GM19240 (cell line): ENCODE measurements at regions not wholly inside any gene's neighbourhood (a gene's known extent, or its start where the extent isn't known, plus 50 kb on each side); places are given as distances from the start of the nearest gene placed in this dataset.
"Not testable (repeated sequence)": the region's sequence is repeated elsewhere in the genome, so short reads cannot be mapped to it uniquely, and the experiment has no call there.

Experiments
- DNase-seq: peaks from one replicate; pipeline ENCODE4 v3.0.0; 2011; ENCODE audit warnings: low spot score; ENCODE audit not compliant: insufficient read length

DNA sequence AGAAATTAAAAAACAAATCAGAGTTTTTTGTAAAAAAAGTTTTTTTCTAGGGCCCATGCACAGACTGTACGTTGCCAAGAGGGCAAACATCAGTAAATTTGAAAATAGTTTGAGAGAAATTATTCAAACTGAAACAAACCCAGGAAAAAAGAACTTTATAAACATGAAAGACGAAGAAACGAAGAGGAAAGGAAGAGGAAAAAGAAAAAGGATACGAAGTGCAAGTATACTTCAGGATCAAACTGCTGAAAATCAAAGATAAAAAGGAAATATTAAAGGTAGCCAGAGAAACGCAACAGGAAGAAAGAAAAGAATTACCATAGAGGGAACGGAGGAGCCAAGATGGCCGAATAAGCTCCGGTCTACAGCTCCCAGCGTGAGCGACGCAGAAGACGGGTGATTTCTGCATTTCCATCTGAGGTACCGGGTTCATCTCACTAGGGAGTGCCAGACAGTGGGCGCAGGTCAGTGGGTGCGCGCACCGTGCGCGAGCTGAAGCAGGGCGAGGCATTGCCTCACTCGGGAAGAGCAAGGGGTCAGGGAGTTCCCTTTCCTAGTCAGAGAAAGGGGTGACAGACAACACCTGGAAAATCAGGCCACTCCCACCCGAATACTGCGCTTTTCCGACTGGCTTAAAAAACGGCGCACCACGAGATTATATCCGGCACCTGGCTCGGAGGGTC is 94.4 kb upstream of the GAS1 start:
- not testable (repeated sequence) for DNase-seq

DNA sequence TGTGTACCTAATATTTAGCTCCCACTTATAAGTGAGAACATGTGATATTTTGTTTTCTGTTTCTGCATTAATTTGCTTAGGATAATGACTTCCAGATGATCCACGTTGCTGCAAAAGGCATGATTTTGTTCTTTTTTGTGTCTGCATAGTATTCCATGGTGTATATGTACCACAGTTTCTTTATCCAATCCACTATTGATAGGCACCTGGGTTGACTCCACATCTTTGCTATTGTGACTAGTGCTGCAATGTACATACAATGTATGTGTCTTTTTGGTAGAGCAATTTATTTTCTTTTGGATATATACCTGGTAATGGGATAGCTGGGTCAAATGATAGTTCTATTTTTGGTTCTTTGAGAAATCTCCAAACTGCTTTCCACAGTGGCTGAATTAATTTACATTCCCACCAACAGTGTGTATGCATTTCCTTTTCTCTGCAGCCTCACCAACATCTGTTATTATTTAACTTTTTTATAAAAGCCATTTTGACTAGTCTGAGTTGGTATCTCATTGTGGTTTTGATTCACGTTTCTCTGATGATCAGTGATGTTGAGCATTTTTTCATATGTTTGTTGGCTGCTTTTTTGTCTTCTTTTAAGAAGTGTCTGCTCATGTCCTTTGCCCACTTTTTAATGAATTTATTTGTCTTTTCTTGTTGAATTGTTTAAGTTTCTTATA is 102.8 kb upstream of the GAS1 start:
- not testable (repeated sequence) for DNase-seq

DNA sequence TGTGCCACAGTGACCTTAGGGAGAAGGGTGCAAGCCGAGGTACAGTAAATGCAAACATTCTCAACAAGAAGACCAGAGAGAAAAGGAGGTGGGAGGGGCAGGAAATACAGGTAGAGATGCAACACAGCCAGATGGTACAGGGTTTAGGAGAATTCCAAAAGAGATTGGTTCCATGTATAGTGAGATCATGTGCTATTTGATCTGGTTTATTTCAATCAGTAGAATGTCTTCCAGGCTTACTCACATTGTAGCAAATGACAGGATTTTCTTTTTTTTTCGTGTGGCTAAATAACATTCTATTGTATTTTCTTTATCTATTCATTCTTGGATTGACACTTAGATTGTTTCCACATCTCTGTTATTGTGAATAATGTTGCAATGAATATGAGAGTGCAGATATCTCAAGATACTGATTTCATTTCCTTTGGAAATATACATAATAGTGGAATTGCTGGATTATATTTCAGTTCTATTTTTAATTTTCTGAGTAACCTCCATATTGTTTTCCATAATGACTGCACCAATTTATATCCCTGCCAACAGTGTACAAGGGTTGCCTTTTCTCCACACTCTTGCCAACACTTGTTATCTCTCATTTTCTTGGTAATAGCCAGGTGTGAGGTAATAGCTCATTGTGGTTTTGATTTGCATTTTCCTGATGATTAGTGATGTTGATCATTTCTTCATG is 107.8 kb upstream of the GAS1 start:
- no peak for DNase-seq

DNA sequence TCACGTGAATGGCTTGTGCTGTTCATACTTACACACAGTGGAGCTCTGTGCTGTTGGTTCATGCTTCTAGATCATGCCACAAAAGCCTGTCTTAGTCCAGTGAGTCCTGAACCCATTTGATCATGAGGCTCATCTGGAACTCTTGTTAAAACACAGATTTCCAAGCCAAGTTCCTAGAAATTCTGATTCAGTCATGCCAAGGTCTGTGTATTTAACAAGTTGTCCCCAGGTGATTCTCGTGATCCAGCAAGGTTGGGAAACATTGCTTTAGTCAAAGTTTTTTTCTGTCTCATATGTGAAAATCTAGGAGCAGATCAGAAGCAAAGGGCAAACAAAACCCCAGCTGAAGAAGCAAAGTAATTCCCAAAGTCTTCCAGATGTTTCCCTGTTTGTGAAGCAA is 112.5 kb upstream of the GAS1 start:
- no peak for DNase-seq

DNA sequence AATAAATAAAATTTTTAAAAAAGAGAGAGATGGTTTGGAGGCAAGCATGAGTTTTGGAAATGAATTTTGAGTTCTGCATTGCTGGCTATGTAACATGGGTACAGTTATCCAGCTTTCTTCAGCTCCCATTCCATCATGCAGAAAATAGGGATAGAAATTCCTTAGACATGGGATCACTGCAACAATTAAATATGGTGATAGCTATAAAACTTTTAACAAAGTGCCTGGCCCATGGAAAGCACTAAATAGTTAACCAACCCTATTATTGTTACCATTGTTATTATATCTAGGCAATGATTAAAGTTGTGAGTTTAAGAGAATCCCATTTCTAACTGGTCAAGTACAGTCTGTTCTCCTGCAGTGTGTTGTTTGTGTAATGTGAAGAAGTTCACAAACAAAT is 115.4 kb upstream of the GAS1 start:
- DNase-seq: no peak

DNA sequence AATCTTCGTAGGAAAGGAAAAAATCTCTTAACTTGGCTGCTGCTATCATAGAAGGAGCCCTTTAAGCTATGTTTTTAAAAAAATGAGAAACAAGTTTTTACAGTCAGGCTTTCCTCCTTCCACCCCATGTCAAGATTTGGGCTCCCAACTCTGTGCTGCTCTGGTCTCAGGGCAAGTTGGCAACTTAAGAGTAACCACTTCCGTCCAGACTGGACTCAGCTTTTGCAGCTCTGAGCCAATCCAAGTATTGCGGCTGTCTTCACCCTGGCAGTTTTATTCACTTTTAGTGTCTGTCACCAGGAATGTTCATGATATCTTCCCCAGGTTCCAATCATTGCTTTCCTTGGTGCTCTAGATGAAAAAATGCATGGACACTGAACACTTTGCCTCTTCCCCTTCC is 115.9 kb upstream of the GAS1 start:
- DNase-seq: no peak

DNA sequence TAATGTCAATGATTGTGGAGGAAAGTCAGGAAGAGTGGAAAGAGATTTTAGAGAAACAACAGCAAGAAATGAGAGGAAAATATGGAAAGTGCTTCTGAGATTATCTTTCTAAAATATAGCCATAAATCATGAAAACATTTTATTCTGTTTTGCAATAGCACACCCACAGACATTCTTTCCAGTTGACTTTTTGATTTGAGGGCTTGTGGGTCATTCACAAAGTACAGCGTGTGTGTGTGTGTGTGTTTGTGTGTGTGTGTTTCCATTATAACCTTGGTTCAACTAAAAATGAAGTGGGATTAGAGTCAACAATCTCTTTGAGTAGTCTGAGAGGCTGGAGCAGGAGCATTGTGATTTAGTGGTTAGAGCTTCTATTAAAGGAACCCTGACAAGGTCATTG is 116.6 kb upstream of the GAS1 start:
- no peak for DNase-seq

DNA sequence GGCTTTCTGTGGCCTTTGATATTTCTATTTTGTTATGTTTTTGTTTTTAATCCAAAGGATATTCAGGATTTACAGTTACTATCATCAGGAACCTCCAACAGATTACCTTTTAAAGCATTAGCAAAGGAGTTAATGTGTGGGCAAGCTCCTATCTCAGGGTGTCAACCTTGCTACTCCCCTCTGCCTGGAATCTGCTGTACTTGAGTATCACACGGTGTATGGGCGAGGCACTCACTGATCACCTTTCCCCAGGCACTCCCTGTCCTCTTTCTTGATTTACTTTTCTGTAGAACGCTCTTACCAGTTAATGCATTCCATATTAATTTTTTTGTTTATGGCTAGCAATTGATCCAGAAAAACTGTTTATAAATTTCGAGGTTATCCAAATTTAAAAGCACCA is 117.0 kb upstream of the GAS1 start:
- DNase-seq: no peak

DNA sequence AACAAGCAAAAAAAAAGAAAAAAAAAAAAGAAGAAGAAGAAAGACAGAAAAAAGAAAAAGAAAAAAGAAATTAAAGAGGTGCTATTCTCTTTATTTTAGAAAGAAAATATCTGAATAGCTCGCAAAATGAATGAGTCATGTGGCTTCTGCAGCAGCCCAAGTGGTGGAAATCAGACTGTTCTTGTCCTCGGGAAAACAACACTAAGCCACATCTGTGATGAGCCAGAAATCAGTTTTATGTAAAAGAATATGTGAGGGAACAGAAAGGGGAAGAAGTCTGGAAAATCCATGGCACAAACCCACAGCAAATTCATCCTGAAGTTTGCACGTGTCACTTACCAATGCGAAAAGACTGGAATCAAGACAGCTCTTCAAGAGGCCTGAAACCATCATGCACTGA is 118.7 kb upstream of the GAS1 start:
- DNase-seq: no peak

DNA sequence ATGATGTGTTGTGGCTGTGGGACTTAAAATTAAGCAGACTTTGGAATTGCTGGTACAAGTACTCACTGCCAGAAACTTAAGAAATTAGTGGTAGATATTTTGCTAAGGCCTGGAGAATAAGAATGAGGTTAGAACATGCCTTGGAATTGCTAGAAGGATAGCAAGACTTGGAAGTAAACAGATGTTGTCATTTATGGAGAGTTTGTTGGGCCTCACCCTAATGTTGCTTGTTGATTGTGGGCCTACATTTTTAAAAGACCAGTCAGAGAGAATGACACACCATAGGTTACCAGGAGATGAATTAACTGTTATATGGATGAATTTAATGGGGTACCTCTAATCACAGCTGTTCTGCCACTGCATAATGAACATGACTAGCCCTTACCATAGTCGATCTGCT is 120.1 kb upstream of the GAS1 start:
- no peak for DNase-seq

DNA sequence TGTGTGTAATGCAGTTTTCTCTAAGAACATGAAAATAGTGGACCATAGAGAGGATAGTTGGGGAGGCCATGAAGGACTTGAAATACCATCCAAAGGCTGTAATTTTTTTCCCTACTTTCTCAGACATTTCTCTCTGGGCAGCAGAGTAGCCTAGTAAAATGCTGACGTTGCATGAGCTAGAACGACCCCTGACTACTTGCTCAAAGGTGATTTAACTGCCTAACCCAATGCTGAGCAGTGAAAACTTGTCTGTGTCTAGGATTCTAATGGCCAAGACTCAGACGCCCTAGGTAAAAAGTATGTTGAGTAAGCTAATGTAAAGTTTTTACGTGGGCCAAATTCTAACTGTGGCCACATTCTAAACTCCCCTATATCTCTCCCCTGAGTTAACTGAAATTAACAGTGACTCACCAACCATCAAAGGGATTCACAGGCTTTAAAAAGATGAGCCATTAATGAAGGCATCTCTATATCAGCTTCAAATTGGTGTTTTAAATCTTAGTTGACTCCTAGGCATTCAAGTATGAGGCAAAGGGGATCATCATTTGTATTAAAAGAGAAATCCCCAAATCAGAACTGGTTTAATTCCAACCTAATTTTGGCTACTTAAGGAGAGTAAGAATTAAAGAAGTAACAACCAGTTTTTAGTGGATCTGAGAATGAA is 121.0 kb upstream of the GAS1 start:
- no peak for DNase-seq

DNA sequence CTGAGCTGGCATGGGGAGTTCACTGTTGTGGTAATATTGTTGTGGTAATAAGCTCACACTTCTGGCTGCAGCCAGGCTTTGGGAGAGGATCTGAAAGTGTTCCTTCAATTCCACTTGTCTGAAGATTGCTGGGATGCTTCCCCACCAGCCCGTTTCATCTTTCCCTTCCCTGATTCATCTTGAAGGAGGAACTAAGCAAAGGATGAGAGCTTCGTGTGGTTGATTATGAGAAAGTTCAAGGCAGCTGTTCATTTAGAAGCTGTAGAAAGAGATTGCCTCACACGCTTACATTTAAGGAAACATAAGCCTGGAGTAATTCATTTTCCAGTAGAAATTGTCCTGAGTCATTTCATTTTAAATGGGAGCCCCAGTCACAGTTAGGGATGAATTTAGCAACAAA is 122.4 kb upstream of the GAS1 start:
- DNase-seq: no peak

DNA sequence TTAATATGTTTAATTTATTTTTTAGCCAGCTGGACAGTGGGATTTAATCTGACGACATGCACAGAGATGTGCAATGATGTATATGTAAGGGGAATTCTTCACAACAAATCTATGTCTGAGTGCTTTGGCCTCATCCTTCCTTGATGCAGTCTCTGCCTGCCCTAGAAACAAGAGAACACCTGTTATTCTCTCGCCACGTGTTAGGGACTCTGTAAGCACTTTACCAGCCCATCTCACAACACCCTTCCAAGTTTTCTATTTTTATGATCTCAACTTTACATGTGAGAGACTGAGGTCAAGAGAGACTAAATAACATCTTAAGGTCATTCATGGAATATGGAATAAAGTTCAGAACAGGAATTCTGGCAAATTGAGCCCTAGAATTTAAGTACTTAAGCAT is 123.0 kb upstream of the GAS1 start:
- no peak for DNase-seq

DNA sequence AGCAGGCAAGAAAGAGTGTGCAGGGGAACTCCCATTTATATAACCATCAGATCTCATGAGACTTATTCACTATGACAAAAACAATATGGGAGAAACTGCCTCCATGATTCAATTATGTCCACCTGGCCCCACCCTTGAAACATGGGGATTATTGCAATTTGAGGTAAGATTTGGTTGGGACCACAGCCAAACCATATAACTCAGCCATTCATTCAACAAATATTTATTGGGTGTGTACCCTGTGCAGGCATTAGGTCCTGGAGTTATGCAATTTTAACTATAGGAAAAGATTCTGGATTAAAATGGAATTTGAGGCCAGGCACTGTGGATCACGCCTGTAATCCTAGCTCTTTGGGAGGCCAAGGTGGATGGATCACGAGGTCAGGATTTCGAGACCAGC is 124.2 kb upstream of the GAS1 start:
- no peak for DNase-seq

DNA sequence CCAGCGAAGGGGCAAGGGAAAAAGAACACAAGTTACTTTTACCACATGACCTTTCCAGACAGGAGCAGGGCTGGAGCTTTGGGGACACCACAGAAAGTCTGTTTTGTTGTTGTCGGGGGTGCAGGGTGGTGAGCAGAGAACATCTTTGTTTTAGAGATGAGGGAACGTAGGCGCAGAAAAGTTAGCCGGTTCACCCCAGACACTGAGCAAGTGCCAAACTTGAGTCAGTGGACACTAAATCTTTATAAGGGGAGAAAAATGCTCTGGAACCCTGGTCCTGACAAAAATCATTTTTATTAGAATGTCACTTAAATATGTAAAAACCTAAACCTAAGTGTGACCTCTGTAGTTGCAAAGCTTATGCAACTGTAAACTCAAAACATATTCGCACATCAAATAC is 126.4 kb upstream of the GAS1 start:
- no peak for DNase-seq

DNA sequence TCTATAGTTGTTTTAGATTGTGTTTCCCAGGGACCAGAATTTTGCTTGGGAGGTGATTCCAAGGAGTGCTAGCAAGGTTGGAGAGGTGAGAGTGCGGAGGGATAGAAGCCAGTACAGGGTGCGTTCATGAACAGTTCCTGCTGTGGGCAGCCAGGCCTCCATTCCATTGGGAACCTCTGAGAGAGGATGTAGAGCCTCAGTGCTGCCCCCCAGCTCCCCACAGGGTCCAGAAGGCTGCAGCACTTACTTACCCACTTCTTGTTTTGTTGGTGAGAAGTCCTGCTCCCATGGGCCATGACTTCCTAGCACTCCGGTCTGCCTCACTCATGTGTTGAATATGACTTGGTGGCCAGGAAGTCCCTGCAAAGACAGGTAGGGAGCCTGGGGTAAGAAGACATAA is 128.2 kb upstream of the GAS1 start:
- DNase-seq: no peak

DNA sequence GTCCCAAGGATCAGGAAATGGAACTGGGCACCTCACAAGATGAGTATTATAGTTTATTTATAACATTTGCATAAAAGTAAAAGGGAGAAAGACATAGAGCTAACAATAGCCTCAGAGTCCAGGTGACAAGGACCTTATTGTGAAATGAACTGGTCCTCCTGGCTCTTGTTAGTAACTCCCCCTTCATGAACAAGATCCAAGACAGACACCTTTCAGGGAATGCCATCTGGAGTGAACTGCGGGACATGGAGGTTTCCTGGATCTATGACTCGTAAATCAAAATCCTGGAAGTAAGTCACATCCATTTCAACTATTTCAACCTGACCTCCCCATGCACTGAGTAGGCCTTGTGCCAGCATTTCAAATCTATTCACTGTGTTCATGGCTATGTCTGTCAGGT is 129.5 kb upstream of the GAS1 start:
- no peak for DNase-seq

DNA sequence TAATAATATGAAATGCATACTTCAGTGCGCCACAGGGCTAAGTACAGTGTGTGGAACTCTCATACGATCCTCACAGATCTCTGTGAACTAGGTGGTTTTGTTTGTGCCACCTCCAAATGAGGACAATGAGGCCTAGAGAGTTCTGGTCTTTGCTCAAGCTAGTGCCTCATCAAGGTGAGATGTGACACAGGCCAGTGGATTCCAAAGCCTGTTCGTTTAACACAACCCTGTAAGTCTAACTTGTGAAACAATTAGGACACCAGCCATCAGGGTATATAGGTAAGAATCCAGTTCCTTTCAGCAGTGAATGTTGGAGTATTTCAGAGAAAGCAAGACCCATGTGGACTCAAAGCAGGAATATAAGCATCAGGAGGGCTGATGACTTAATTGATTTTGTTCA is 130.7 kb upstream of the GAS1 start:
- DNase-seq: no peak

DNA sequence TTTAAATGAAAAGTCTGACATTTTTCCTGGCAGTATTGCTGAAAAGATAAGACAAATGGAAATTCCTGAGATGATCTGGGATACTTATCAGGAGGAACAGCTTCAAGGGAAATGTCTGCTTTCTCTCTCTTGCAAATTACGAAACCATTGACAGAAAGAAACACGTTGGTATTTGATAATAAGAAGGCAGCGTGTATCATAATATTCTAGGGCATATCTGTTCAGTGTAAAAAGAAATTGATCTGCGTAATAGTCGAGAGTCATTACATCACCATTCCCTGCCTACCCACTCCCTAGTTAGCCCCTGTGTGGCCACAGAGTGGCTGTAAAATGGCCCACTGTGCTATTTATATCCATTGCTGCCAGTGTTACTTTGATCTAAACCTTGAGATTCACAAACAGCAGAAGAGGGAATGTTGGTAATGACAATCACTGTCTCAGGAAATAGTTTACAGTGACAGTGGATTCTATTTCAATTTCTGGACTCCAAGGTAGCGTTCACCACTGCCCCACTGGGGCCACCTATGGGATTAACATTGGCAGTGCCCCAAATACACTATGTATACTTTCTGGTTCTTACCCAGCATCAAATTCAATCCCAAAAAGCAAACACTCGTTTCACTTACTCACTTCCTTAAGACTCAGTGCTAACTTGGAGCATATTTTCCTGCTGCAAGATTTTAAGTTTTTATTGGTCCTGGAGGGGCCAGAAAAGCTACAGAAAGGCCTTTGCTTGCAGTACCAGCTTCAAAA is 133.4 kb upstream of the GAS1 start:
- no peak for DNase-seq

DNA sequence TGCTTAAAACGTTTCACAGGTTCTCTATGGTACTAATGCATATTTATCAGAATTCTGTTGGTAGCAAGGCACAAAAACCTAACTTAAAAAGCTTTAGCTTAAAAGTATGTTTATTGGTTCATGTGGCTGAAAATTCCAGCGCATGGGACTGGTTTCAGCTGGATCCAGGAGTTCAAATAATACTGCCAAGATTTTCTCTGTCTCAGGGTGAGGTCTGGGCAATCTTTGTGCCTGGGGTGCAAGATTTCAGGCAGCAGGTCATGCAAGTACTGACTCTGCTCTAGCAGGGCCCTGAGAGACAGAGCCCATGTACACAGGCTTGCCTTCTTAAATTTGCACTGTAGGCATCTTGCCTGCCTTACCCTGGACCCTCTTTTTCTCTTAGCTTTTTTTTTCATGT is 134.2 kb upstream of the GAS1 start:
- no peak for DNase-seq

DNA sequence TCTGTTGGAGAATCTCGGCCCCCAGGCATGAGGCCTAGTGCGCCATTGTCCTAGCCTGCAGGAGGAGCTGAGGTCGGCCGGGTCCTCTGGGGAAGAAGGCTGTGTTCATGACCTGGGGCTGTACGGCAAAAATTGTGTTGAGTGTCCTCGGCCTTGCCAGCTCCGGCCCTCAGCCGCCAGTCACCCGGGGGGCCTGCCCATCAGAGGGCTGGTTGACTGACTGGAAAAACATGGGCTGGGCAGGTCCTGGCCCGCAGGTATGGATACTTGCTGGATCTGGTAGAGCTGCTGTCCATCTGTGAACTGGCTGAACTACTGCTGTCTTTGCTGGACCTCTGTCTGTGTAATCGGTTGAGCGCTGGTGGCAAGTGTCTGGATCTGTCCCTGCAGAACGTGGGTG is 136.7 kb upstream of the GAS1 start:
- DNase-seq: no peak

DNA sequence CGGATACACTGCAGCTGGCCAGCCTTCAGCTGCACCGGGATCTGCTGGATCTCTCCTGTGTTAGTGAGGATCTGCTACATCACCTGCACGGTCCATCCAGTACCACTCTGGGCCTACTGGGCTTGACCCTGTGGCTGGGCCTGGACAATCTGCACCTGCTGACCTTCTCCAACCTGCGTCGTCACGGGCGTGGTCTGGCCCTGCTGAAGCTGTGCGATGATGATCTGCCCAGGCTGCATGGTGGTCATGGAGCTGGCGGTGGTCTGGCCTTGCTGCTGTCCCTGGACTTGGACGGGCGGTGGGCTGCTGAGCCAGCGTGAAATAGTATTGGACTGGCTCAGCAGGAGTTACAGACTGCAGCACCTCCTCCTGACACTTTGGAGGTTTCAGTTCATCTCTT is 137.1 kb upstream of the GAS1 start:
- DNase-seq: no peak
